ENCODE measurements at regions not wholly inside any gene's neighbourhood (a gene's known extent, or its start where the extent isn't known, plus 50 kb on each side); places are given as distances from the start of the nearest gene placed in this dataset.

DNA sequence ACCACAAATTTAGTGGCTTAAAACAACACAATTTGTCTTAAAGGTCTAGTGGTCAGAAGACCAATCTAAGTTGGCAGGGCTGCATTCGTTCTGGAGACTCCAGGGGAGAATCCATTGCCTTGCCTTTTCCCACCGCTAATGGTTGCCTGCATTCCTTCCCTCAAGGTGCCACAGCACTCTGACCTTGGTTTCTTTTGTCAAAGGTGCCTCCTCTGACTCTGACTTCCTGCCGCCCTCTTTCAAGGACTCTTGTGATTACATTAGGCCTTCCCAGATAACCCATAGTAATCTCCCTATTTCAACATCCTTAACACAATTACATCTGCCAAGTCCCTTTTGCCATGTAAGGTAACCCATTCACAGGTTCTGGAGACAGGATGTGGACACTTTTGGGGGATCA, 145.3 kb downstream of the S1PR1 start:
- Histone ChIP-seq H3K9me3 (no peaks in the 10 kb centered on the region), H3K36me3 (no peaks in the 10 kb centered on the region), H3K4me1 (no peaks in the 10 kb centered on the region), H3K27me3 (no peaks in the 10 kb centered on the region), H3K4me3 (ENCODE audit: low read depth, low read length) (no peak overlapping the region)
- TF ChIP-seq, protein P1, sequence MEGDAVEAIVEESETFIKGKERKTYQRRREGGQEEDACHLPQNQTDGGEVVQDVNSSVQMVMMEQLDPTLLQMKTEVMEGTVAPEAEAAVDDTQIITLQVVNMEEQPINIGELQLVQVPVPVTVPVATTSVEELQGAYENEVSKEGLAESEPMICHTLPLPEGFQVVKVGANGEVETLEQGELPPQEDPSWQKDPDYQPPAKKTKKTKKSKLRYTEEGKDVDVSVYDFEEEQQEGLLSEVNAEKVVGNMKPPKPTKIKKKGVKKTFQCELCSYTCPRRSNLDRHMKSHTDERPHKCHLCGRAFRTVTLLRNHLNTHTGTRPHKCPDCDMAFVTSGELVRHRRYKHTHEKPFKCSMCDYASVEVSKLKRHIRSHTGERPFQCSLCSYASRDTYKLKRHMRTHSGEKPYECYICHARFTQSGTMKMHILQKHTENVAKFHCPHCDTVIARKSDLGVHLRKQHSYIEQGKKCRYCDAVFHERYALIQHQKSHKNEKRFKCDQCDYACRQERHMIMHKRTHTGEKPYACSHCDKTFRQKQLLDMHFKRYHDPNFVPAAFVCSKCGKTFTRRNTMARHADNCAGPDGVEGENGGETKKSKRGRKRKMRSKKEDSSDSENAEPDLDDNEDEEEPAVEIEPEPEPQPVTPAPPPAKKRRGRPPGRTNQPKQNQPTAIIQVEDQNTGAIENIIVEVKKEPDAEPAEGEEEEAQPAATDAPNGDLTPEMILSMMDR (IDR thresholded peaks at IDR 0.05; ENCODE audit: low read depth, low read length) = no peak
- no peak for DNase-seq

DNA sequence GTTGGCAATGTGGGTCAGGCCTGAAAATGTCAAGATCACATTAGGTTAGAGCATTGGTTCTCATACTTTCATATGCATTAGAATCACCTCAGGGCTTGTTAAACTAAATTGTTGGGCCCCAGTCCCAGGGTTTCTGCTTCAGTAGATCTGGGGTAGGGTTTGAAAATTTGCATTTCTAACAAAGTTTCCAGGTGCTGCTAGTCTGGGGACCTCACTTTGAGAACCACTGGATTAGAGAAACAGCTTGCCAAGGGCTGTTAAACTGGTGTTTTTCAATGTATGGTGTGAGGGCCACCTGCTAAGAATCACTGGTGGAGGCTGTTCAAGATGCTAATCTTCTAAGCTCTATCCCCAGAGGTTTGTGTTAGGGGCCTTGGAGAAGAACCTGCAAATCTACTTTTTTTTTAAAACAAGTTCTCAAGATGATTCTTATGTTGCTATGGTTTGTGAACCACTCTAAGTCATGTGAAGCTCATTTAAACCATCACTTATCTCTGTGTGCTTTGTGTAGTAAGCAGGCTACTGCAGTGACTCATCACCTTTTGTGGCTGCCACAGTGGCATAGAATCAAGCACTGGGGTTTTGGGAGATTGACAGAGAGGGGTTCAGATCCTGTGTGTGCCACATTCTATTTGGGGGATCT, 152.2 kb downstream of the S1PR1 start:
- DNase-seq = no peak
- no peaks in the 10 kb centered on the region for H3K27me3 ChIP-seq
- H3K36me3 ChIP-seq = no peaks in the 10 kb centered on the region
- no peaks in the 10 kb centered on the region; the same call in 1 of the 2 replicates for H3K4me1 ChIP-seq
- no peaks in the 10 kb centered on the region for H3K9me3 ChIP-seq
- no peak overlapping the region for H3K4me3 ChIP-seq (ENCODE audit: low read depth, low read length)
- TF ChIP-seq, protein P1 (IDR thresholded peaks at IDR 0.05; ENCODE audit: low read depth, low read length) = no peak

DNA sequence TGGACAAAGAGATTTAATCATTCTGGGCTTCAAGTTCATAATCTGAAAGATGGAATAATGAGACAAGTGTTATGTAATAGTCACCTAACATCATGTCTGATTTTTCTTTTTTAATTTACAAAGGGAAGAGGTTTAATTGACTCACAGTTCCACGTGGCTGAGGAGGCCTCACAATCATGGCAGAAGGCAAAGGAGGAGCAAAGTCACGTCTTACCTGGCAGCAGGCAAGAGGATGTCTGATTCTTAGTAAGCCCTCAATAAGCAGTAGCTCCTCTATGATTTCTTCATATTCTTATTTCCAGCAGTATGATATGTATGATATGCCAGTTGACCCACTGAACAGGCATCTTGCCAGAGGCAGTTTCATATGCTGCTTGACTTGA, 152.7 kb downstream of the S1PR1 start:
- H3K4me1 ChIP-seq = no peaks in the 10 kb centered on the region; the same call in 1 of the 2 replicates
- DNase-seq = no peak
- H3K27me3 ChIP-seq = no peaks in the 10 kb centered on the region
- no peaks in the 10 kb centered on the region for H3K36me3 ChIP-seq
- TF ChIP-seq, protein P1 (IDR thresholded peaks at IDR 0.05; ENCODE audit: low read depth, low read length) = no peak
- H3K4me3 ChIP-seq (ENCODE audit: low read depth, low read length) = no peak overlapping the region
- no peaks in the 10 kb centered on the region for H3K9me3 ChIP-seq

DNA sequence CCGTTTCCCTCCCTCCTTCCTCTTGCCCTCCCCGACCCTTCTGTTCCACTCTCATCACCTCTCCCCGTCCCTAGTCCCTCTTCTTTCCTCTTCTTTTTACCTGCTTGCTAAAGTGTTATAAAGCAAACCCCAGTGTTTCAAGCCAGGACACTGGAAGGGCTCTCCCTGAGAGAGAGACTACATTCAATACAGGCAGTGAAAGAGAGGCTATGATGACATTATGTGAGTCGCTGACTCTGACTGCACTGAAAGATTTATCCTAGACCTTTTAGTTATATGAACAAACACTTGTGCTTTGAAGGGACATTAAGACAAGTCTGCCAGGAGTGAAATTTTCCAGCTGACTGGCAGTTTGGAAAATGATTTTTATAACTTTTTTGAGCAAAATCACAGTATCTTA, 155.7 kb downstream of the S1PR1 start:
- Histone ChIP-seq H3K9me3 (no peaks in the 10 kb centered on the region), H3K36me3 (no peaks in the 10 kb centered on the region), H3K4me1 (no peaks in the 10 kb centered on the region; the same call in 1 of the 2 replicates), H3K4me3 (ENCODE audit: low read depth, low read length) (no peak overlapping the region), H3K27me3 (no peaks in the 10 kb centered on the region)
- DNase-seq = no peak
- TF ChIP-seq, protein P1 (IDR thresholded peaks at IDR 0.05; ENCODE audit: low read depth, low read length) = no peak

DNA sequence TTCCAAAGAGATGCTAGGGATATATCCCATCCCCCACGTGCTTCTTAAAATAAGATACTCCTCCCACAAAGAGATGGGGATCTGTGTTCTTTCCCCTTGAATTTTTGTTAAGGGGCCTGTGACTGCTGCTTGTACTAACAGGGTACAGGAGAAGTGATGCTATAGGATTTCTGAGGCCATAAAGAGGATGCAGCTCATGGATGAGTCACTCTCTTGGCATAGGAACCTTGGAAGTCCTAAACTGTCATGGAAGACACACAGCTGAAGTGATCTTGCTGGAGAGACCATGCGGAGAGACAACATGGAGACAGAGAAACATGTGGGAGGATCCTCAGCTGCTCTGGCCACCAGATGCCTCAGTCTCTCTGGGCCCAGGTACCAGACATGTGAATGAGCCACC, 157.2 kb downstream of the S1PR1 start:
- Histone ChIP-seq H3K4me3 (ENCODE audit: low read depth, low read length) (no peak overlapping the region), H3K27me3 (no peaks in the 10 kb centered on the region), H3K4me1 (no peaks in the 10 kb centered on the region; the same call in 1 of the 2 replicates), H3K36me3 (no peaks in the 10 kb centered on the region), H3K9me3 (no peaks in the 10 kb centered on the region)
- TF ChIP-seq, protein P1 (IDR thresholded peaks at IDR 0.05; ENCODE audit: low read depth, low read length) = no peak
- no peak for DNase-seq

DNA sequence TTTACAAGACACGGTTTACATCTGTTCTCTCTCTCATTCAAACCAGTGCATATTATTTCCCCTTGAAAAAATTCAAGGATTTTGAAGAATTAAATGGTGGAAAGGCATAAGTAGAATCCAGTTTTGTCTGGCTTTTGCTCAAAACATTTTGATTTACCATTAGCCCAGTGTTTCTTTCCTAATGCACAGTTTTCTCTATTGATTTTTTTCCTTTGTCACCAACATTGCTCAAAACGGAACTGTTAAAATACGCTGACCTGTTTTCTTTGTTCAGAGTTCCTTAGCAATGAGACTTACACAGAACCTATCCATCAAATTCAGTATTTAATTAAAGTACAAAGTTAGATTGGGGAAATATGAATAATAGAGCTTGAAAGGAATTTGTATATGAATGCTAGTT, 162.4 kb downstream of the S1PR1 start:
- no peaks in the 10 kb centered on the region for H3K27me3 ChIP-seq
- H3K36me3 ChIP-seq = no peaks in the 10 kb centered on the region
- no peak overlapping the region for H3K4me3 ChIP-seq (ENCODE audit: low read depth, low read length)
- TF ChIP-seq, protein P1 (IDR thresholded peaks at IDR 0.05; ENCODE audit: low read depth, low read length) = no peak
- no peaks in the 10 kb centered on the region for H3K9me3 ChIP-seq
- DNase-seq = no peak
- no peaks in the 10 kb centered on the region for H3K4me1 ChIP-seq

Data from BE2C (cell line).